DND-41 (cell line): ENCODE measurements at regions not wholly inside any gene's neighbourhood (a gene's known extent, or its start where the extent isn't known, plus 50 kb on each side); places are given as distances from the start of the nearest gene placed in this dataset.

Experiments
- EZH2 ChIP-seq: IDR thresholded peaks from 3 replicates; pipeline ENCODE4 v1.6.1; 2012; ENCODE audit warnings: borderline replicate concordance, low read depth, mild to moderate bottlenecking, moderate library complexity, low read length, inconsistent platforms; ENCODE audit not compliant: severe bottlenecking
- TF ChIP-seq, protein P1 (sequence below): IDR thresholded peaks from 2 replicates; pipeline ENCODE4 v1.5.1; 2012; ENCODE audit warnings: borderline replicate concordance, low read length, moderate library complexity, mild to moderate bottlenecking; ENCODE audit not compliant: poor library complexity, severe bottlenecking; ENCODE audit errors: extremely low read depth

- TF ChIP-seq, protein P1, sequence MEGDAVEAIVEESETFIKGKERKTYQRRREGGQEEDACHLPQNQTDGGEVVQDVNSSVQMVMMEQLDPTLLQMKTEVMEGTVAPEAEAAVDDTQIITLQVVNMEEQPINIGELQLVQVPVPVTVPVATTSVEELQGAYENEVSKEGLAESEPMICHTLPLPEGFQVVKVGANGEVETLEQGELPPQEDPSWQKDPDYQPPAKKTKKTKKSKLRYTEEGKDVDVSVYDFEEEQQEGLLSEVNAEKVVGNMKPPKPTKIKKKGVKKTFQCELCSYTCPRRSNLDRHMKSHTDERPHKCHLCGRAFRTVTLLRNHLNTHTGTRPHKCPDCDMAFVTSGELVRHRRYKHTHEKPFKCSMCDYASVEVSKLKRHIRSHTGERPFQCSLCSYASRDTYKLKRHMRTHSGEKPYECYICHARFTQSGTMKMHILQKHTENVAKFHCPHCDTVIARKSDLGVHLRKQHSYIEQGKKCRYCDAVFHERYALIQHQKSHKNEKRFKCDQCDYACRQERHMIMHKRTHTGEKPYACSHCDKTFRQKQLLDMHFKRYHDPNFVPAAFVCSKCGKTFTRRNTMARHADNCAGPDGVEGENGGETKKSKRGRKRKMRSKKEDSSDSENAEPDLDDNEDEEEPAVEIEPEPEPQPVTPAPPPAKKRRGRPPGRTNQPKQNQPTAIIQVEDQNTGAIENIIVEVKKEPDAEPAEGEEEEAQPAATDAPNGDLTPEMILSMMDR = no peak
- no peak for TF ChIP-seq EZH2
These were observed 1927.2 kb downstream of the TP53TG3F start for GRCh38 chr16:35386619-35387018.
